Esophagus muscularis mucosa (tissue), 4 donors: ENCODE measurements at regions not wholly inside any gene's neighbourhood (a gene's known extent, or its start where the extent isn't known, plus 50 kb on each side); places are given as distances from the start of the nearest gene placed in this dataset.

Source experiments
- CTCF ChIP-seq, 3 experiments: fragments of 200-600 bp in 2 of 3; fragments of 450-650 bp in 1 of 3; sonication (generic) in 2 of 3; IDR thresholded peaks; one replicate each; pipeline ENCODE4 v1.5.1; 2017 to 2019; ENCODE audit warnings: antibody characterized with exemption in 3 of 3, mild to moderate bottlenecking in 2 of 3, moderate library complexity in 1 of 3
- EP300 ChIP-seq: sonication (generic); formaldehyde crosslinking; IDR thresholded peaks from one replicate; pipeline ENCODE4 v1.6.1; 2017; ENCODE audit warnings: antibody characterized with exemption
- POLR2A ChIP-seq: fragments of 450-650 bp; IDR thresholded peaks from one replicate; pipeline ENCODE4 v1.6.1; 2017; ENCODE audit warnings: antibody characterized with exemption, moderate library complexity, mild to moderate bottlenecking, low read depth
- POLR2AphosphoS5 ChIP-seq, 2 donors: sonication (generic); formaldehyde crosslinking; IDR thresholded peaks; one replicate each; pipeline ENCODE4 v1.6.1; 2017; ENCODE audit warnings: antibody characterized with exemption in 2 of 2

- TF ChIP-seq EP300 (no peak), CTCF (IDR thresholded peaks at IDR 0.05) (no peak), POLR2AphosphoS5 (IDR thresholded peaks at IDR 0.05) (no peak), POLR2A (no peak)
Observed at GRCh38 chrX:112991801-112992200, 151.2 kb upstream of the AMOT start.
